Renal cortical epithelial cell (primary cell): ENCODE measurements at regions not wholly inside any gene's neighbourhood (a gene's known extent, or its start where the extent isn't known, plus 50 kb on each side); places are given as distances from the start of the nearest gene placed in this dataset.
A peak's percentile ranks its signal among the peaks of the same experiment; 100 is the strongest.
"Not testable (repeated sequence)": the region's sequence is repeated elsewhere in the genome, so short reads cannot be mapped to it uniquely, and the experiment has no call there.

Source experiments
- DNase-seq: peaks from one replicate; pipeline ENCODE4 v3.0.0-alpha.2; 2011; ENCODE audit warnings: low read depth

DNA sequence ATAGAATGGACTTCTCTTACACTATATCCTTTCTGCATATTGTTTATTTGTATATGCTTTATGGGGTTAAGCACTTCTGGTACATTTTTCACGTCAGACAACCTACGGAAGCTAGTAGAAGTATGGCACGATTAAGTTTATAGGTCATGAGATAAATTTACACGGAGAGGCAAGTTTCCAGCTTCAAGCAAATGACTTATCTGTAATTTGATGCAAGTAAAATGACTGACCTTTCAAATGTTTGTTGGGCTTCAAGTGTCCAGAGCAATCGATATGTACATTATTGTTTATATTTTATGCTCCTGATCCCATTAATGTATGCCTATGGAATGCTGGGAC, 97.5 kb upstream of the EFEMP1 start:
- DNase-seq: no peak

DNA sequence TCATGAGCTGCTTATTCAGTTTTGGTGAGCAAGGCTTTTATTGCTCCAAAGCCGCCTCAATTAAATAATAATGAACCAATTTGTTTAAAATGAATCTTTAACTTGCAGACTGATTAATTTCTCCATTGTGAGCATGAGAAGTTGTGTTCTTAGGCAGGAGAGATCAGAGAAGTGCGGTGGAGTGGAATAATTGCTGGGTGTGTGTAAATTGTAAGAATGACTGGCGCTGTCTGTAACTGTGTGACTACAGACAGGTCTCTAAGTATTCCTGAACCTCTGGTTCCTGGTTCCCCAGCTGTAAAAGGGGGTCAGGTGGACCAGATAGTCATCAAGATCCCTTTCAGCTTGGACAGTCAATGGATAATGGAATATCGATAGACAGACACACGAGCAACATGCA, 98.0 kb upstream of the EFEMP1 start:
- DNase-seq: peak; percentile 50

DNA sequence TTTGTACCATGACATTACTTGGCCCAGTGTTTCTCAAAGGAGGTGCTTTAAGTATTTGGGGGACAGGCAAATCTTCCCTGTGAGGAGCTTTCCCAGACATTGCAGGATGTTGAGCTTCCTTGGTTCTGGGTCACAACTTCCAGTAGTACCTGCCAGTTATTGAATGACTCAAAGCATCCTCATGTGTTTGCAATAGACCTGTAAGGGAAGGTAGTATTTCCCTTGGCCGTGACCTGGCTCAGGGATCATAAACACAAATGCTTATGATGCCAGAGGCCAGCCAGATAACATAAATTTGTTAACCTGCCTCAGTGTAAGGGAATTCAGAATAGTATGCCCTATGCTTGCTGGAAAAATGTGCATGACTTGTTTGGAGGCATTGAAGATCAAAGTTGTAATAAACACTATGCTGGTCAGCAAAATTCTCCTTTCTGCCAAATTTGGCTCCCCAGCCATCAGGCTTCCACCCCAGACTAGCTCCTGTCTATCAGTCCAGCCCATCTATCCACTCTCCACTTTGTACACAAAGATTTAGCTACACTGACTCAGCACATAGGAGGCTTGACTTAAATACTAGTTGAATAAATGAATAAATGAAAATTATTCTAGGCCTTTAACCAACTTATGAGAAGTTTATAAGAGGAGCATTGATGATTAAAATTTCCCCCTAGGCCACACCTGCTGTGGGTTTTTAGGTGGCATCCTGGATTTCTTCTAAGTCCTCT, 102.0 kb upstream of the EFEMP1 start:
- no peak for DNase-seq

- no peak for DNase-seq
These were observed 103.2 kb upstream of the EFEMP1 start for GRCh38 chr2:56026828-56027227.

GRCh38 chr2:56030062-56030461, 106.5 kb upstream of the EFEMP1 start:
- no peak for DNase-seq

GRCh38 chr2:56030901-56031300, 107.3 kb upstream of the EFEMP1 start:
- DNase-seq: no peak

DNA sequence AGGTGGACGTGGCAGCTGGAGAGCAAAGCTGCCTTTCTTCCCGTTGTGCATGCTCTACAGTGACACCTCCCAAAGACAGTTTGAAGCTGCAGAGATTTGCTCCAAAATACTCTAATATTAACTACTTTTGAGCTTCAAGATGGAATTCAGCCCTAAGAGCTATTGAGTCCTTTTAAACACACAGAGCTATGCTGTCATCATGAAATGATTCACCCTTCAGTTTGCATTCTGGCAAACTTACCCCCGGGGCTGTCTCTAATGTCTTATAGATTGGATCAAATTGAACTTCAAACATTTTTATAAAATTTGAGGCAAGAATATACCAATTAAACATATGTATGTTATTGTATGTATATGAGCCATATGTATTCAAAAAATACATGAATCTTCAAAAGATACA, 110.7 kb upstream of the EFEMP1 start:
- no peak for DNase-seq

- no peak for DNase-seq
These were observed 116.6 kb upstream of the EFEMP1 start for GRCh38 chr2:56040189-56040588.

DNA sequence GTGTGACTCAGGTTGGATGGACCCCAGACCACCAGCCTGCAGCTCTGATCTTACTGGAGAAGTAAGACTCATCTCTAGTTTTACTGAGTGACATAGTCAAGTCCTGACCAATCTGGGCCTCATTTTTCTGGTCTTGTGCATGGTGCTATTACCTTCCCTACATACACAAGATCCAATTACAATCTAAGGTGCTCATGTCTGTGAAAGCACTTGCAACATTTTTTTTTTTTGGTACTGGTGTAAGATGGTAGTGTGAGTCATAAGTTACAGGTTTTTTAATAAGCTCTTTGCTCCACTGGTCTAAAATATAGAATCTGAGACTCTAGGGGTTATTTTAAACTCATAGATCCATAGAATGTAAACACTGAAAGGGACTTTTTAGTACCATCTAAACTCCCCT, 117.3 kb upstream of the EFEMP1 start:
- DNase-seq: no peak

DNA sequence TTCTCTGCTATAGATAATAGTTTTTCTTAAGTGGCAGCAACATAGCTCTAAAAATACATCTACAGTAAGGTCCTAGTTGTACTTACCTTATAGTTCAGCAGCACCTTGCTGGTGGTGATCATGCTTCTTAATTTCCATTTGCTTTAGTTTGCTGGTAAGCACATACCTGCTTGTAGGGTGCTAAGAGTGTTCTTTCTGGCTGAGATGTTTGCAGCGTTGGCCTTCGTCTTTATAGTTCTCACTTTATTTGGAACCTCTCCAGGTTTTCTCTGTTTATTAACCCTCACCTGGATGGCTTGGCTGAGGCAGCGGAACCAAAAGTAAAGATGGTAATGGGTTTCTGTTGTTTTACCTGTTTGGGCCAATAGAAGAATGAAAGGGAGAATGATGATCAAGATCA, 123.6 kb upstream of the EFEMP1 start:
- DNase-seq: no peak

GRCh38 chr2:56049233-56049845, 125.8 kb upstream of the EFEMP1 start:
- DNase-seq: no peak

DNA sequence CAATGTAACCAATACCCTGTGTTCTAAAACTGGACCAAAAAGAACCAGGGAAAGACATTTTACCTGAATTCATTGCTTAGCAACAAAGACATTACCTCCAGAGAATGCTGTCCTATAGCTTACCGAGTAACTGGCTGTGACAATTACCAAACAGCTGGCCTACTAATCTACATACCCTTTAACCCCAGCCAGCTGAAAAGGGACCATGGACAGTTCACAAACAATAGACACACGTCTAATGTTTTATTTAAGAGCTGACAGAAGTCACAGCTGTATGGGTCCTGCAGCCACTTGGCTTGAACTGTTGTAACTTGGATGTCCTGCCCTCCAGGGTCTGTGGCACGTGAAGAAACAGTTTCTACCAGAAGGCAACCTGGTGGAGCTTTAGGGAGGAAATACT, 130.1 kb upstream of the EFEMP1 start:
- DNase-seq: no peak

DNA sequence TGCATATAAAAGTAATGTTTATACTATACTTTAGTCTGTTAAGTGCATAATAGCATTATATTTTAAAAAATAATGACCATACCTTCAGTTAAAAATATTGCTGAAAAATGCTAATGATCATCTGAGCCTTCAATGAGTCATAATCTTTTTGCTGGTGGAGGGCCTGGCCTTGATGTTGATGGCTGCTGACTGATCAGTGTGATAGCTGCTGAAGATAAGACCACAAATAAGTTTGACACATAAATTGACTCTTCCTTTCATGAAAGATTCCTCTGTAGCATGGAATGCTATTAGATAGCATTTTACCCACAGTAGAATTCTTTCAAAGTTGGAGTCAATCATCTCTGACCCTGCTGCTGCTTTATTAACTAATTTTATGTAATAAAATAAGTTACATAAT, 128.4 kb upstream of the CCDC85A start:
- no peak for DNase-seq

- DNase-seq: not testable (repeated sequence)
These were observed 122.5 kb upstream of the CCDC85A start for GRCh38 chr2:56061327-56061726.

- DNase-seq: no peak
These were observed 115.0 kb upstream of the CCDC85A start for GRCh38 chr2:56068746-56069145.

GRCh38 chr2:56077359-56077915, 106.4 kb upstream of the CCDC85A start:
- DNase-seq: peak; percentile 23

- no peak for DNase-seq
These were observed 101.1 kb upstream of the CCDC85A start for GRCh38 chr2:56082665-56083064.

DNA sequence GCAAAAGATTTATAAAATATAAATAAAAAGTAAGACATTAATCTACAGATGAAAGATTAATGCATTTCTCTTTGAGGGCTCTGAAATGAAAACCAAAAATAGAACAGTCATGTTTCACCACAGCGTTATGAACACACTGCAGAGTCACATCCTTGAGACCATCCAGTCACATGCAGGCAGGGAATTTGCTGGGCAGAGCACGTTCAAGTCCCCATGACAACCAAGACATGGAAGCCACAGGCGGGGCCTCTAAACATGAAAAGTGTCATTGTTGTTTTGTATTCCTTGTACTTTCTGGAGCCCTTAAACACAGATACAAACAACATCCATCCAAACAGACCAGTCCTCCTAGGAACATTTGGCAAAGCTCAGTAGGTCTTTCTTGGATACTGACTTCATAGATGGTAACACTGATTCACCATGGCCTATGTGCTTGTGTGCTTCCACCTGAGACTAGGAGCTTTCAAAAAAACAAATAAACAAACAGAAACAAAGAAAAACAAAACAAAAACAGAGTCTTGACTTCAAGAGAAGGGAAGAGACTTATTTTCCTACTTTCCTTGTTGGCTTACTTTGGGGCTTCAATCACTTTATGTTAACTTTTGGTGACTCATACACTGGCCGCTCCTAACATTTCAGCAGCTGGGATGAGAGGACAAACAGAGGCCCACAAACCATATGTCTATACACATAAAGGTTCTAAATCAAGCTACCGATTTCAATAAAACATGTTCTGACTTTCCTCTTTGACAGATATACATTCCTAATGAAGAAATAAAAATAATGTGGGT, 99.5 kb upstream of the CCDC85A start:
- no peak for DNase-seq

GRCh38 chr2:56086336-56086735, 97.5 kb upstream of the CCDC85A start:
- DNase-seq: no peak

DNA sequence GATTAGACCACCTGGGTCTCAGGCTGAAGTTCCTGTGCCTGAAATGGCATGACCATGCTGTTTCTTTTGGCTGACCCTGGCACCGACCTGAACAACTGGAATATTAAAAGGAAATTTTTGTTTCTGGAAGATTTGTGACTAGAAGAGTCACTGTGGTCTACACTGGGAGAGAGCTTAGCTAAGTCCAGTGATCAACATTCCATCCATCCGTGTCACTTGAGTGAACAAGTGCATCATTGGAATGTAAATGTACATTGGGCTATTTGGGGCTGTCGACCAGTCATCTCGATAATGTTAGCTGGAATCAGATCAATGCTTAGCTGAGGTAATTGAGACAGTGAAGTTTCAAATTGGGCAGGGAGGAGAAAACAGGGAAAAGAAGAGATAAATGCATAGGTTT, 95.4 kb upstream of the CCDC85A start:
- DNase-seq: peak; percentile 15

- no peak for DNase-seq
These were observed 93.9 kb upstream of the CCDC85A start for GRCh38 chr2:56089931-56090330.

GRCh38 chr2:56099963-56100362, 83.8 kb upstream of the CCDC85A start:
- no peak for DNase-seq

DNA sequence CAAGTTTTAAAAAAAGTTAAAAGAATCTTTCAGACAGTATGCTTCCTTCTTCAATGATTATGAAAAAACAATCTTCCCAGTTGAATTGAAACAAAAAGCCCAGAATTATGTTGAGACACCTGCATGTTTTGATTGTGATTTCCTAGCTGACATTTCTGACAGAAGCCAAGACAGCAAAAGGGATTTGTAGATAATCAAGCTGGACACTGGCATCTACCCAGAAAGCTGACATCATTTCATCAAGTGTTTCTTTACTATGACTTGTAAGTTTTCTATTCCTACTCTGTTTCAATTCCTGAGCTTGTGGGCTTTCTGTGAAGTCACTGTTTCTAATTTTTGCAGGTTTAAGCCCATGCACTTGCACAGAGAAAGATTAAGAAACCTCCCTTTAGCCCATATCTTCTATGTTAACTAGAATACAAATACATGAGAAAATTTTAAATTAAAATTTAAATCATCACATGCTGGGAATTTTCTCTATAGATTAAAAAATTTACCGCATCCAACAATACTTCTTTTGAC, 82.9 kb upstream of the CCDC85A start:
- peak; percentile 4 for DNase-seq
